Body of pancreas (tissue), 4 donors: ENCODE measurements at regions not wholly inside any gene's neighbourhood (a gene's known extent, or its start where the extent isn't known, plus 50 kb on each side); places are given as distances from the start of the nearest gene placed in this dataset.

Experiments used
- ATAC-seq: fragments of 150-250 bp; one replicate; pipeline ENCODE4 v1.9.1; 2016
- DNase-seq, 4 donors: peaks; one replicate each; pipeline ENCODE4 v3.0.0-alpha.2; 2019
- H3K27ac ChIP-seq, 4 donors: fragments of 200-600 bp; sonication (generic); 1 replicate in 3 of 4; 2 replicates in 1 of 4; pipeline versions ENCODE4 v1.5.1 to v1.6.1; 2016 to 2019; ENCODE audit warnings: mild to moderate bottlenecking in 1 of 4, mixed read lengths in 1 of 4, moderate library complexity in 1 of 4
- H3K27me3 ChIP-seq, 2 donors: fragments of 200-600 bp; sonication (generic); one replicate each; pipeline ENCODE4 v1.6.0; 2016; ENCODE audit warnings: mild to moderate bottlenecking in 1 of 2
- H3K36me3 ChIP-seq, 2 donors: fragments of 200-600 bp; sonication (generic); replicated peaks in 1 of 2; 2 replicates each; pipeline ENCODE4 v1.5.1; 2016; ENCODE audit warnings: low read depth in 2 of 2; ENCODE audit not compliant: insufficient read depth in 1 of 2
- H3K4me1 ChIP-seq: fragments of 200-600 bp; sonication (generic); one replicate; pipeline ENCODE4 v1.6.0; 2016
- H3K4me3 ChIP-seq, 2 donors: fragments of 200-600 bp; sonication (generic); 1 replicate in 1 of 2; 2 replicates in 1 of 2; pipeline ENCODE4 v1.5.1; 2016 to 2019
- H3K9me3 ChIP-seq, 3 donors: fragments of 200-600 bp; sonication (generic); 1 replicate in 2 of 3; 2 replicates in 1 of 3; pipeline ENCODE4 v1.5.1; 2016
- POLR2A ChIP-seq, 3 donors: fragments of 450-650 bp; IDR thresholded peaks; one replicate each; pipeline ENCODE4 v1.6.1; 2016; ENCODE audit warnings: antibody characterized with exemption in 3 of 3, mild to moderate bottlenecking in 2 of 3
- WGBS, 2 donors: methylation state at CpG; one replicate each; pipeline ENCODE4 v1.1.5; 2017; 5-methylcytosine and 5-hydroxymethylcytosine counted together
- intact Hi-C: fragments of 100-400 bp; cut with DNase I; formaldehyde crosslinking; loops from one replicate; pipeline ENCODE4 v1.15.1; 2023
- TF ChIP-seq, protein P1 (sequence below), 7 experiments: fragments of 450-650 bp in 4 of 7; fragments of 200-600 bp in 3 of 7; sonication (generic) in 3 of 7; IDR thresholded peaks; one replicate each; pipeline ENCODE4 v1.5.1; 2016 to 2019; ENCODE audit warnings: antibody characterized with exemption in 7 of 7

DNA sequence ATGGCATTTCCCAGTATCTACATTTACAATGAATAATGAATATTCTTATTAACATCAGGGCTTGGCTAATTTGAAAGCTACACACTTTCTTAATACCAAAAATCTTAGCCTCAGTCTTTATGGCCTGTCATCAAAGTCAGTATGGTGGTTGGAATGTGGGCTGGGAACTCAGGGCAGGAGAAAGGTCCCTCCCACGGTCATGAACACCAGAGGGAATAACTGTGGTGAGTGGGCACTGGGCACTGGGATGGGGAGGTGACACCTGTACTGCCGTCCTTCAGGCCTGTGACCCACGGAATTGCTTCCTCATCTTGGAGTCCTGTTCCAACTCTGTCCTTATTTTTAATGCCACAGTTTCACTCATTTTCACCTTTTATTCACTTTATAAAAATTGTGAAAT, 276.9 kb upstream of the PLPP4 start:
- Histone ChIP-seq H3K27ac (no peak overlapping the region), H3K4me1 (peaks cover 14% of the 10 kb centered on the region), H3K4me3 (no peak overlapping the region), H3K36me3 (no peaks in the 10 kb centered on the region), H3K9me3 (no peaks in the 10 kb centered on the region), H3K27me3 (no peaks in the 10 kb centered on the region)
- WGBS, 2 donors, result 78 to 87% methylated on average over 3 of the region's 3 CpGs
- ATAC-seq, result no peak
- no peak for DNase-seq
- no peak for TF ChIP-seq POLR2A (IDR thresholded peaks at IDR 0.05)
- TF ChIP-seq, protein P1, sequence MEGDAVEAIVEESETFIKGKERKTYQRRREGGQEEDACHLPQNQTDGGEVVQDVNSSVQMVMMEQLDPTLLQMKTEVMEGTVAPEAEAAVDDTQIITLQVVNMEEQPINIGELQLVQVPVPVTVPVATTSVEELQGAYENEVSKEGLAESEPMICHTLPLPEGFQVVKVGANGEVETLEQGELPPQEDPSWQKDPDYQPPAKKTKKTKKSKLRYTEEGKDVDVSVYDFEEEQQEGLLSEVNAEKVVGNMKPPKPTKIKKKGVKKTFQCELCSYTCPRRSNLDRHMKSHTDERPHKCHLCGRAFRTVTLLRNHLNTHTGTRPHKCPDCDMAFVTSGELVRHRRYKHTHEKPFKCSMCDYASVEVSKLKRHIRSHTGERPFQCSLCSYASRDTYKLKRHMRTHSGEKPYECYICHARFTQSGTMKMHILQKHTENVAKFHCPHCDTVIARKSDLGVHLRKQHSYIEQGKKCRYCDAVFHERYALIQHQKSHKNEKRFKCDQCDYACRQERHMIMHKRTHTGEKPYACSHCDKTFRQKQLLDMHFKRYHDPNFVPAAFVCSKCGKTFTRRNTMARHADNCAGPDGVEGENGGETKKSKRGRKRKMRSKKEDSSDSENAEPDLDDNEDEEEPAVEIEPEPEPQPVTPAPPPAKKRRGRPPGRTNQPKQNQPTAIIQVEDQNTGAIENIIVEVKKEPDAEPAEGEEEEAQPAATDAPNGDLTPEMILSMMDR (IDR thresholded peaks at IDR 0.05), result no peak
- intact Hi-C loops, result no loop called here

DNA sequence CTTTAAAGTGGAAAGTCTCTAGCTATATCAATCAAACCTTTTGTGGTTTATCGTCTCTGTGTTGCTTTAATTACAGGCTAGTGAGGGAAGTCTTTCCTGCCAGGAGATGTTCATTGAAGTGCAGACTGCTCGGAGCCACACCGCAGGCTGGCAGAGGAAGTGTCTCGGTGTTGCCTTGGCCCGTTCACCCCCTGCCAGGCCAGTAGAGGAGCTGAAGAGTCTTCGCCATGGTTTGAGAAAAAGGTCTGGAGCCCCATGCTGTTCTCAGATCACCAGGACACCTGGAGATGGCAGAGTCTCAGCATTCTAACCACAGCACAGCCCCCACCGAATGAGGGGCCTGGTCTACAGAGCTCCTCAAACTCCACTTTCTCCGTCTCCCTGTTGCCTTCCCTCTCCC, 275.9 kb upstream of the PLPP4 start:
- Histone ChIP-seq H3K36me3 (no peaks in the 10 kb centered on the region), H3K4me3 (no peak overlapping the region), H3K9me3 (no peaks in the 10 kb centered on the region), H3K4me1 (peaks cover 14% of the 10 kb centered on the region), H3K27me3 (no peaks in the 10 kb centered on the region), H3K27ac (no peak overlapping the region)
- intact Hi-C loops, result no loop called here
- no peak for DNase-seq
- TF ChIP-seq, protein P1 (IDR thresholded peaks at IDR 0.05), result no peak
- no peak for TF ChIP-seq POLR2A (IDR thresholded peaks at IDR 0.05)
- no peak for ATAC-seq
- 63 to 65% methylated on average over 8 of the region's 8 CpGs for WGBS, 2 donors

DNA sequence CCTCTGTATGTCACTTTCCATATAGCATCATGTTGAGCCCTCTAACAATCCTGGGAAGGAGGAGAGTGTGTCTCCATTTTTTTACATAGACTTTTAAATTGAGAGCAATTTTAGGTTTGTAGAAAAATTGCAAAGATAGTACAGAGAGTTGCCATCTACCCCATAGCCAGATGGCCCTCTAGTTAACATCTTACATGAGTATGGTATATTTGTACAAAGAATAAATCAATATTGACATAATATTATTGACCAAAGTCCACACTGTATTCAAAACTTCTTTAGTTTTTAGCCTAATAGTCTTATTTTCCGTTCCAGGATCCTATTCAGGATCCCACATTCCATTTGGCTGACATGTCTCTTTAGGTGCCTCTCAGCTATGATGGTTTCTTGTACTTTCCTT, 274.6 kb upstream of the PLPP4 start:
- TF ChIP-seq, protein P1 (IDR thresholded peaks at IDR 0.05), result no peak
- TF ChIP-seq POLR2A (IDR thresholded peaks at IDR 0.05), result no peak
- Histone ChIP-seq H3K9me3 (no peaks in the 10 kb centered on the region), H3K4me1 (peaks cover 14% of the 10 kb centered on the region), H3K4me3 (no peak overlapping the region), H3K27me3 (no peaks in the 10 kb centered on the region), H3K27ac (no peak overlapping the region), H3K36me3 (no peaks in the 10 kb centered on the region)
- WGBS, 2 donors, result 8 to 30% methylated on average over 1 of the region's 1 CpG
- ATAC-seq, result no peak
- intact Hi-C loops, result no loop called here
- DNase-seq, result no peak

DNA sequence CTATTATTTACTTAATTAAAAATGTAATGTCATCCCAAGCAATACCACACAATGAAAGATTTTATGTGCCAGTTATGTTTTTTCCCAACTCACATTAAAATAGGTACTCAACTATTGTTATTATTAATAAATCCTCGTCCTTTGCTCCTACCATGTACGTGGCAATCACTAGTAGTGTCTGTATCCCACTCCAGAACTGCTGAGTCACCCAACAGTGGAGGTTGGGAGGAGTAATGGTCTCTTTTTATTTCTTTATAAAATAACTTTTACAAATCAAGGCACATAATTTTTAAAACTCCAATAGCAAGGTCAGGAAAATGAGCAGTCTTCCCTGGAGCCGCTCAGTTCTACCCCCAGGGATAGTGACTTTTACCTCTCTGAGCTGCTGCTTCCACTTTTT, 273.5 kb upstream of the PLPP4 start:
- intact Hi-C loops, result no loop called here
- Histone ChIP-seq H3K36me3 (no peaks in the 10 kb centered on the region), H3K27me3 (no peaks in the 10 kb centered on the region), H3K4me1 (peaks cover 14% of the 10 kb centered on the region), H3K27ac (no peak overlapping the region), H3K9me3 (no peaks in the 10 kb centered on the region), H3K4me3 (no peak overlapping the region)
- no peak for DNase-seq
- no peak for ATAC-seq
- WGBS, 2 donors, result 84 to 91% methylated on average over 3 of the region's 3 CpGs
- TF ChIP-seq, protein P1 (IDR thresholded peaks at IDR 0.05), result no peak
- TF ChIP-seq POLR2A (IDR thresholded peaks at IDR 0.05), result no peak

DNA sequence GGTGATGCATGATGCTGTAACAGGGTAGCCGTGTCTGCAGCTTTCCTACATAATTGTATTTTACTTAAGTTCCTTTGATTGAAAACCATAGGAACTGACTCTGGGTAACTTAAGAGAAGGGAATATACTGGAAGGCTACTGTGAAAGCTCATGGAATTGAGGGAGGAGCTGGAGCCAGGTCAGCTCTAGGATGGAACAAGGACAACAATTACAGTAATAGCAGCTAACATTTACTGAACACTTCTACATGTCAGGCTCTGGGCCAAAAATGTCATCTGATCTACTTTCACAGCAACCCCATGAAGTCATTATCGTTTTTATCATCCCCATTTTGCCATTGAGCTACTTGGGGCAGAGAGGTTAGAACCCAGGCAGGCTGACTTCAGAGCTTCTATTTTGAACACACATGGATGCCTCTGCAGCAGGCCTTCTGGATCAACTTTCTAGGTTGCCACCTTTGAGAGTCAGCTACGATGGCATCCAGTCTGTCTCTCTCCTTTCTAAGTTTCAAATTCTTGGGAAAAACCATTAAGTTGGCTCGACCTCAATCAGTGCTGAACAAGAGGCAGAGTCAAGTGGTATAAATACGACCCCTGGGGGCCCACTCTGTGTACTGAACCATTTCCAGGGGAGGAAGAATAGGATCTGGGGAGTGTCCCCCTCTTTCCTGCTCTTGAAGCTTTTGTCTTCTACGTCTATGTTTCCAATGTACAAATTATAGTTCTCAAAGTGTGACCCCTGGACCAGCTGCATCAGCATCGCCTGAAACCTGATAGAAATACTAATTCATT, 272.3 kb upstream of the PLPP4 start:
- H3K36me3 ChIP-seq, result no peaks in the 10 kb centered on the region
- DNase-seq (no peak), ATAC-seq (no peak)
- no peaks in the 10 kb centered on the region for H3K9me3 ChIP-seq
- H3K27ac ChIP-seq, result no peak overlapping the region
- no peak overlapping the region for H3K4me3 ChIP-seq
- peaks cover 14% of the 10 kb centered on the region for H3K4me1 ChIP-seq
- intact Hi-C loops, result no loop called here
- WGBS, 2 donors, result 63 to 76% methylated on average over 7 of the region's 7 CpGs
- TF ChIP-seq, protein P1 (IDR thresholded peaks at IDR 0.05), result no peak
- no peak for TF ChIP-seq POLR2A (IDR thresholded peaks at IDR 0.05)
- H3K27me3 ChIP-seq, result no peaks in the 10 kb centered on the region
